Activated gamma-delta T cell (primary cell): ENCODE measurements at regions not wholly inside any gene's neighbourhood (a gene's known extent, or its start where the extent isn't known, plus 50 kb on each side); places are given as distances from the start of the nearest gene placed in this dataset.

Source experiments
- DNase-seq: peaks from one replicate; lab custom pipeline; 2025; lab: John Stamatoyannopoulos, UW

DNA sequence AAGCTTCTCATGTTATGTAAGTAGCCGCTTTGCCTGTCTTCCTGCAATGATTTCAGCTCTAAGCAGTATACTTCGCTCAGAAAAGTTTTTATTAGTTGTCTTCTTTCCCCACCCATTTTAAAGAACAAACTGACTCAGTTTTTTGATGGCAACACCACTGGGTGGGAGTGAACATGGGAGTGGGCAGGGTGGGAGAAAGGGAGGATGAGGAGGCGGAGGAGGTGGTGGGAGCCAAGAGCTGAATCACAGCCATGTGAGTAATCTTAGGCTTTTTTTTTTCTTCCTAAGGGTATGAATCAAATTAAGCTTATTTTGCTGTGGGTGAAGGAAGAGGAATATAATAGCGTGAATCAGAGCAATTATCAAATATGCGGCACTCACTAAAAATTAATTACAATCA lies 574.3 kb upstream of the DIPK2B start:
- DNase-seq, result no peak

DNA sequence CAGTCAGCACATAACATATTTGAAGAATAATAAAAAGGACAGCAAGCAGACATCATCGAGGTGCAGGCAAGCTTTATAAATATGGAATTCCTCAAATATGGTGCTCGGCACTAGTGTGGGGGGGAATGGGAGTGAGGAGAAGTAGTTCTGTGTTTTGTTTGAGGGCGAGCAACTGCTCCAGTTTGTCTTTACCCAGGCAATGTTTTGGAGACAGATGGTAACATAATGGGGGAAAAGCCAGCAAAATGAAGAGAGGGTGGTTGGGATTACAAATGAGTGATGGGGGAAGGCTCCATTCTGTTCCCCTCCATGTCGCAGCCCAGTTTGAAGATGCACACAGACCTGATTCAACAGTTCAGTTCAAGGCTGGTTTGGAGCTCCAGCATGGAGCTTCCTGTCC lies 572.9 kb upstream of the DIPK2B start:
- DNase-seq, result no peak

DNA sequence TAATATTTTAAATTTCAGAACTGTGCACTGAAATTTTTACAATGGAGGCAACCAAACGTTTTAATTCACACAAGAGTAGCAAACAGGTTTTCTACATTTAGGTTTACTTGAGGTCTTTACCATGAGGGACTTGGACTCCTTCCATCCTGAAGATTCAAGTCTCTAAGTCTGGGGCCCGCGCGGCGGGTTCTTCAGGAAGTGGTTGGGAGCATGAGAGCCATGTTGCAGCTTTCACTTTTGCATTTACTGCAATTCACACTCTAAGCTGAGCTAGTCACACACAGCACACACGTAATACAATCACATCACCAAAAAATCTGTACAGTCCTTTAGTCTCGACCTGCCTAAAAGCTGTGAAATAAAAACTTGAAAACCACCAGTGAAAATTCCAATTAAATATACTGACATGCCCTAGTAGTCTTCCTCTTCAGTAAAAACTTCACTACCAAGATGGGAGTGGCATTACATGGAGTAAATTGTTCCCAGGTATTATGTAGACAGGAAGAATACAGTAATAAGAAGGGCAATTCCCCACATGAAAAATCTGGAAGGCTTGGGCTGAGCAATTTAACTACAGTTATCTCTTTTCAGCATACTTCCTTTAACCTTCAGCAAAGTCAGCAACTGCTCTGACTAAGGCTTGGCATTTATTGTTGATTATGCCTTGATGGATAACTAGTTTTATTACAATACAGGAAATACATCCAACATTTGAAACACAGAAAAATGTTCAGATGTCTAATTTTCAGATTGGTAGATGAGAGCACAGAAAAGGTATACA lies 571.1 kb upstream of the DIPK2B start:
- DNase-seq, result peak; percentile 54

- no peak for DNase-seq
Observed at GRCh38 chrX:45771114-45771513, 570.4 kb upstream of the DIPK2B start.

DNA sequence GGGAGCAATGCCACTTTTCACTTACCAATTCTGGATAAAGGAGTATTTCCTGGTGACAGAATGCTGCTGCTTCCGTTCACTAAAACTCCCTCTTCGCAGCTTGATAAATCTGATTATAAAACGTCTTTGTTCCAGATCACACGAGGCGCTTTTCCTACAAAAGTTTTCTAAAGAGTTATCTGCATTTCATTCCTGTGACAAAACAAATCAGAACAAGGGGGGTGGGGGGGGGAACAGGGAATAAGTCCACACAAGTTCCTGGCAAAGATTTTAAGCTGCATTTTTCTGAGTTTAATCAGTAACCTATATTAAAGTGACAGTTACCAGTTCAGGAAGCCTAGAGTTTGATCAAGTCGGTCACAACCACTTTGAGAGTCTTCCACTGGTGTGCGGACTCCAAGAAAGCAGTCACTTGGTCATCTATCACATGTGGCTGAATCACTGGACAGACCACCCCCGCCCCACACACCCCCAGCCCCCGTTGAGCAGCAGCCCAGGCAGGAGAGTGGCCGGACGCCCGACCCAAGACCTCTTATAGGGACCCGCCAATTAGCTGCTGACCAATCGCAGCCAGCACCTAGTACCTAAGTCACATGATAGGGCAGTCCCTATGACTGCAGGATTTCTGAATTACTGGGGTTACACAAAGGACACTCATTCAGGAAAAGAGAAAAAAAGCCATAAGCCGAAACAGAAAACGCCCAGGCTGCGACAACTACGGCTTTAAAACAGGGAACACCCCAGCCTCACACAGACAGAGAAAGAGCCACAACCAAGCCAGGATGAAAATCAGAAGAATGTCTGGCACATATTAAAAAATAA lies 569.3 kb upstream of the DIPK2B start:
- peak; percentile 16 for DNase-seq

- no peak for DNase-seq
Observed at GRCh38 chrX:45768666-45769236, 568.1 kb upstream of the DIPK2B start.

DNA sequence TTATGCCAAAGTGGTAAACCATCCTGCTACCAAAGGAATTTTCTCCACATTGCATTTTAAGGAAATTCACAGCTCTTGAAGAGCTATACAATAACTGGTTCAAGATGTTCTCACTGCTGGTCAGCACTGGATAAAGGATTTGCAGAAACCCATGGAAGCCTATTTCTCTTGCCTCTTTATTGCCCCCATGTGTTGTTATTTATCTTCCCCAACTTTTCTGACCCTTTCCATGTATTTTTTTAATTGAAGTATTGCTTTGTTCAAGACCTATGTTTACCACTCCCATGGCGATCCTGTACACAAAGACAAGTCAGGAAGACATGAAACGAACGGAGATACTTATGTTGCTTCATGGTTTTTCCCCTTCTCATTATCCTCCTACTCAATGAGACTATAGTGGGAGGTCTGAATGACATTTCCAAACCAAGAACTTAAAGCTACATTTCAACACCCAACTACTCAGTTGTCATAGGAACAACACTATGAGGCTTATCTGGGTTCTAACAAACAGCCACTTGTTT lies 566.4 kb upstream of the DIPK2B start:
- no peak for DNase-seq

DNA sequence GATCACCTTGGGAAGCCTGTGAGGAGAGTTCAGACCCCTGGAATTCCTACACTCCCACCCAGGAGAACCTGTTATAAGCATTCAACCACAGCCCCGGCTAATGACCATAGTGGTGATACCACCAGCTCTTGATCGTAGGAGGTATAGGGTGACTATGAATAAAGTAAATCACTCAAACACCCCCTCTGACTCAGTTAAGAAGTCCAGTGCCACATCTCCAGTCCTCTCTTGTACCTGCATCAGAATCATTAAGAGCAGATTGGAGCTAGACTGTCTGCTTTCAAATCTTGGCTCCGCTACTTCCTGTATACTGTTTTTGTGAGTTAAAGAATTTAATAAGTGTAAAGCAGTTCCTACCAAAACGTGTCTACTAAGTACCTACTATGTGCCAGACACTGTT lies 565.1 kb upstream of the DIPK2B start:
- DNase-seq, result no peak

- no peak for DNase-seq
Observed at GRCh38 chrX:45765281-45765680, 564.6 kb upstream of the DIPK2B start.

GRCh38 chrX:45762699-45763647 lies 562.3 kb upstream of the DIPK2B start:
- no peak for DNase-seq

- no peak for DNase-seq
Observed at GRCh38 chrX:45761920-45762319, 561.2 kb upstream of the DIPK2B start.

DNA sequence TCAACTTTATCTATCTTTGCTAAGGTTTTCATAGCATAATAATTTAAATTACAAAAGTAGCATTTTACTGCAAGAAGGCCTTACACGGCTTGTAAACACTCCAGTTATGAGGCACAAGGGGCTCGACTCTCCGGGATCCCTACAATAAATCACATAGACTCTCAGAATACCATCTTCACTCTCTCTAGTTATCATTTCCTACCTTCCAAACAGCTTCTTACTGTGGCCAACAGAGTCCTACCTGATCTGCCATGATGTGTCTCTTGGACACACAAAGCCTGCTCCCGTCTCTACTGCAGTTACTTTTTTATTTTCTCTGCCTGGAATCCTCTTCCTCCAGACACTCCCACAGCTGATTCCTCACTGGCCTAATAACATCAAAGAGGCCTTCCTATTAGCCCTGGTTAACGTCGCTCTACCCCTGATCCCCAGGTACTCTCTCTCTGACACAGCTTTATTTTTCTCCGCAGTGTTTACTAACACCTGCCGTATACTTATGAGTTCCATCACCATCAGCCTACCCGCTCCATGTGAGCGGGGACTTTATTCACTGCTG lies 559.6 kb upstream of the DIPK2B start:
- no peak for DNase-seq

DNA sequence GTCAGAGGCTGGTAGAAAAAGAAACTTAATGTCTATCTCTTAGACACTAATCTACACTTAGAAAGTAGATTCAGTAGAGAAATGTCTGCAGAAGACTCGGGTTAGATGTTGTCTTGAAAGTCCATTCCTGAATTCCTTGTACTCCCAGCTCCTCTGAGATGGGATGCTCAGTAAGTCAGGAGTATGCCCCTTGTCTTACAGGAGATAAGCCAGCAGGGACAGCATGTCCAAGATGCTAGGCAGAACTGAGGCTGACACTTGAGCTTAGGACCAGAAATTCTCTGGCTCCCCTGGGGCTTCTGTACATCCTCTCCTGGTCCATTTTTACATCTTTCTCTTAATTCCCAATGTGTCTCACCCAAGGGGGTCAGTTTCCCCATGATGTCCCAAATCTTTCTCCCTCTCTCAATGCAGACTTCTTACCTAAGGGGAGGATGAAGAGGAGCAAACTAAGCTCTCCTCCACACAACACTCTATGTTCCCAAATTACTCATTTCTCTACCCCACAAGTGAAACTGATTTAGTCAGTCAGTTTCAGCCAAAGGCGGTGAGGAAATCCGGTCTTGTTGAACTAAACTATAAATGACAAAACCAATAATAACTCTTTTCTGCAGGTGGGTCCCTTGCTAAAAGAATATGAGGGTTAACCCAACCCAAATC lies 558.2 kb upstream of the DIPK2B start:
- DNase-seq, result no peak

GRCh38 chrX:45758319-45758718 lies 557.6 kb upstream of the DIPK2B start:
- DNase-seq, result no peak

- no peak for DNase-seq
Observed at GRCh38 chrX:45757272-45757671, 556.6 kb upstream of the DIPK2B start.

GRCh38 chrX:45756557-45756956 lies 555.9 kb upstream of the DIPK2B start:
- DNase-seq, result no peak

DNA sequence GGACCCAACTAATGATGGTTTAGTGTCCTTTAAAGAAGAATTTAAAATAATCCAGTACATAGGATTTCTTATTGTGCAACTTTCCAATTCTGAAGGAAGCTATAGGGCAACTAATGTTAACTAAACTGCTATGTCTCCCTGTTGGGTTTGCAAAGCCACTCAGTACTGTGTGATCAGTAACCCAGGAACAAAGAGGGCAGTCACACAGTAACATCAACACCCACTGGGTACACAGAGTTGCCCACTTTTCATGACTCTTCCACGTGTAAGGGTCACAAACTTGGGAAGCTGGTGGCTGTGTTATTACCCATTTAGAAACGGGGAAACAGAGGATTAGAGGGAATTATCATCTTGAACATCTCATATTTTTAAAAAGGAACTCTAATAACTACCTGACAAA lies 555.0 kb upstream of the DIPK2B start:
- DNase-seq, result no peak

DNA sequence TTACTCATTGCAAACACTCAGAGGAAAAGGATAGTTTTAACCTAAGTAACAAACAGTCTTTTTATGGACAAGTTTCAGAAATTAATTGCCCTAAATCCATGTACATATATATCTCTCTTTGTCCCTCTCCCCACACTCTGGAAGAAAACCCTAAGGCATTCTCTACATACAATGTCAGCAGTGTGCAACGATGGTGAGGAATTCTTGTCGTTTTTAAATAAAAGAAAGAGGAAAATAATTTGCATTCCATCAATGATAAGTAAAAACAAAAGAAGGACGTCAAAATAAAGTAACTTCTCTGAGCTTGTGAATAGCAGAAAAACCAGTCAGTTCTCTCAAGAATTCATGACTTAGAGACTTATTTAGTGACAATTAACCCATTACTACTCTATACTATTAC lies 550.5 kb upstream of the DIPK2B start:
- DNase-seq, result no peak

GRCh38 chrX:45750639-45751038 lies 550.0 kb upstream of the DIPK2B start:
- DNase-seq, result no peak

- no peak for DNase-seq
Observed at GRCh38 chrX:45749375-45749774, 548.7 kb upstream of the DIPK2B start.

DNA sequence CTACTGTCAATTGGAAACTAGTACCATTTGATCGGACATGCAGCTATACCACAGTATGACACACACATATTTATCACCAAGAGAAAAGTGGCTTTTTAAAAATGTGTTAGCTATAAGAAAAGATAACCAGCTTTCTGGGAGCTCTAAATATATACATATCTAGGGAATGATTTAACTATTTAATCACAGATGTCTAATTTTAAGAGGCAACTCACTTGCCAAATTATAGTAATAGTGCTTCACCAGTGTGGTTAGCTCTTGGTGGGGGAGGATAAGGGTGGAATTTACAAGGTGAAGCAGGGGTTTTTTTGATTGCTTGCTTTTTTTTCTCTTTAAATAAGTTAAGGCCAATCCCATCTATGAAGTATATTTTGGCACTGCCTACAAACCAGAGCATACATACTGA lies 547.7 kb upstream of the DIPK2B start:
- no peak for DNase-seq
